H54 (cell line): ENCODE measurements at regions not wholly inside any gene's neighbourhood (a gene's known extent, or its start where the extent isn't known, plus 50 kb on each side); places are given as distances from the start of the nearest gene placed in this dataset.

Experiments
- DNase-seq: peaks from one replicate; pipeline ENCODE4 v3.0.0; 2011; ENCODE audit warnings: low spot score, mixed read lengths; ENCODE audit not compliant: insufficient read length
- FAIRE-seq: peaks from 3 replicates; lab custom pipeline; 2011; peaks lifted over from hg19 to GRCh38; lab: Jason Lieb, UNC
- POLR2A ChIP-seq: IDR thresholded peaks from 2 replicates; pipeline ENCODE4 v1.6.1; 2011; ENCODE audit warnings: low read depth, mild to moderate bottlenecking, low read length

GRCh38 chr20:11270566-11270965, 596.8 kb upstream of the JAG1 start:
- no peak for TF ChIP-seq POLR2A
- no peak for FAIRE-seq
- no peak for DNase-seq

GRCh38 chr20:11271319-11271718, 597.5 kb upstream of the JAG1 start:
- DNase-seq = no peak
- FAIRE-seq = no peak
- no peak for TF ChIP-seq POLR2A

- DNase-seq (no peak), FAIRE-seq (no peak)
- TF ChIP-seq POLR2A = no peak
These were observed 598.3 kb upstream of the JAG1 start for GRCh38 chr20:11271920-11272594.

GRCh38 chr20:11274141-11274594, 600.4 kb upstream of the JAG1 start:
- FAIRE-seq (peak; percentile 20), DNase-seq (no peak)
- no peak for TF ChIP-seq POLR2A

- FAIRE-seq (no peak), DNase-seq (no peak)
- TF ChIP-seq POLR2A = no peak
These were observed 601.9 kb upstream of the JAG1 start for GRCh38 chr20:11275740-11276139.

GRCh38 chr20:11277170-11277569, 603.4 kb upstream of the JAG1 start:
- no peak for FAIRE-seq
- TF ChIP-seq POLR2A = no peak
- no peak for DNase-seq

- DNase-seq (no peak), FAIRE-seq (no peak)
- no peak for TF ChIP-seq POLR2A
These were observed 604.1 kb upstream of the JAG1 start for GRCh38 chr20:11277858-11278257.

- FAIRE-seq = no peak
- DNase-seq = no peak
- TF ChIP-seq POLR2A = no peak
These were observed 604.7 kb upstream of the JAG1 start for GRCh38 chr20:11278461-11278860.

GRCh38 chr20:11281240-11281639, 607.4 kb upstream of the JAG1 start:
- DNase-seq (no peak), FAIRE-seq (no peak)
- no peak for TF ChIP-seq POLR2A

- no peak for TF ChIP-seq POLR2A
- DNase-seq = no peak
- no peak for FAIRE-seq
These were observed 608.0 kb upstream of the JAG1 start for GRCh38 chr20:11281768-11282167.

GRCh38 chr20:11287126-11287525, 613.3 kb upstream of the JAG1 start:
- DNase-seq = no peak
- no peak for FAIRE-seq
- no peak for TF ChIP-seq POLR2A

- DNase-seq (no peak), FAIRE-seq (no peak)
- no peak for TF ChIP-seq POLR2A
These were observed 621.5 kb upstream of the BTBD3 start for GRCh38 chr20:11296221-11296620.

- TF ChIP-seq POLR2A = no peak
- FAIRE-seq (no peak), DNase-seq (no peak)
These were observed 620.7 kb upstream of the BTBD3 start for GRCh38 chr20:11296951-11297350.

- FAIRE-seq = no peak
These were observed 616.0 kb upstream of the BTBD3 start for GRCh38 chr20:11301699-11302098.

GRCh38 chr20:11302436-11302835, 615.3 kb upstream of the BTBD3 start:
- TF ChIP-seq POLR2A = no peak
- DNase-seq (no peak), FAIRE-seq (no peak)

More at GRCh38 chr20:11301699-11302098, 616.0 kb upstream of the BTBD3 start:
- TF ChIP-seq POLR2A = no peak
- DNase-seq = no peak

- TF ChIP-seq POLR2A = no peak
- FAIRE-seq = no peak
- no peak for DNase-seq
These were observed 612.9 kb upstream of the BTBD3 start for GRCh38 chr20:11304795-11305194.
